Glutamatergic neuron (in vitro differentiated cells): ENCODE measurements at regions not wholly inside any gene's neighbourhood (a gene's known extent, or its start where the extent isn't known, plus 50 kb on each side); places are given as distances from the start of the nearest gene placed in this dataset.
"Not testable (repeated sequence)": the region's sequence is repeated elsewhere in the genome, so short reads cannot be mapped to it uniquely, and the experiment has no call there.

ENCODE experiments used
- DNase-seq: peaks from one replicate; pipeline ENCODE4 v3.0.0; 2022
- H3K27ac Mint-ChIP-seq: one replicate; pipeline ENCODE4 v1.8.0; 2020; ENCODE audit warnings: mild to moderate bottlenecking, mixed read lengths, inconsistent platforms; ENCODE audit not compliant: unreplicated experiment
- H3K27me3 Mint-ChIP-seq: one replicate; pipeline ENCODE4 v1.8.0; 2020; ENCODE audit warnings: mild to moderate bottlenecking, moderate library complexity, mixed read lengths, inconsistent platforms; ENCODE audit not compliant: unreplicated experiment
- H3K36me3 Mint-ChIP-seq: one replicate; pipeline ENCODE4 v1.8.0; 2020; ENCODE audit warnings: mild to moderate bottlenecking, mixed read lengths, inconsistent platforms; ENCODE audit not compliant: unreplicated experiment
- H3K4me1 Mint-ChIP-seq: one replicate; pipeline ENCODE4 v1.8.0; 2020; ENCODE audit warnings: mild to moderate bottlenecking, low read depth, mixed read lengths, inconsistent platforms; ENCODE audit not compliant: unreplicated experiment
- H3K4me3 Mint-ChIP-seq: one replicate; pipeline ENCODE4 v1.8.0; 2020; ENCODE audit warnings: mild to moderate bottlenecking, mixed read lengths, inconsistent platforms; ENCODE audit not compliant: unreplicated experiment
- H3K9me3 Mint-ChIP-seq: one replicate; pipeline ENCODE4 v1.8.0; 2020; ENCODE audit warnings: mild to moderate bottlenecking, moderate library complexity, mixed read lengths, inconsistent platforms; ENCODE audit not compliant: unreplicated experiment
- CTCF ChIP-seq: fragments of 200-600 bp; sonication (generic); IDR thresholded peaks from one replicate; pipeline ENCODE4 v1.5.0; 2021; ENCODE audit not compliant: partially characterized antibody, unreplicated experiment

GRCh38 chr7:109552017-109552416 is 982.3 kb downstream of the DNAJB9 start:
- no peaks in the 10 kb centered on the region for H3K9me3 Mint-ChIP-seq
- H3K36me3 Mint-ChIP-seq = peaks cover 9% of the 10 kb centered on the region
- H3K27ac Mint-ChIP-seq = no peak overlapping the region
- TF ChIP-seq CTCF = no peak
- H3K4me1 Mint-ChIP-seq = peaks cover 4% of the 10 kb centered on the region
- no peak overlapping the region for H3K4me3 Mint-ChIP-seq
- DNase-seq = no peak
- H3K27me3 Mint-ChIP-seq = no peaks in the 10 kb centered on the region

GRCh38 chr7:109577265-109577664 is 1007.6 kb downstream of the DNAJB9 start:
- no peak overlapping the region for H3K27ac Mint-ChIP-seq
- peaks cover 6% of the 10 kb centered on the region for H3K9me3 Mint-ChIP-seq
- TF ChIP-seq CTCF = no peak
- peaks cover 15% of the 10 kb centered on the region for H3K4me1 Mint-ChIP-seq
- H3K4me3 Mint-ChIP-seq = no peak overlapping the region
- no peaks in the 10 kb centered on the region for H3K36me3 Mint-ChIP-seq
- H3K27me3 Mint-ChIP-seq = peaks cover 2% of the 10 kb centered on the region
- DNase-seq = no peak

- Mint-ChIP-seq H3K27ac (no peak overlapping the region), H3K27me3 (peaks cover 2% of the 10 kb centered on the region), H3K4me3 (no peak overlapping the region), H3K36me3 (peaks cover 2% of the 10 kb centered on the region), H3K9me3 (peaks cover 8% of the 10 kb centered on the region), H3K4me1 (peaks cover 15% of the 10 kb centered on the region)
- DNase-seq = no peak
- no peak for TF ChIP-seq CTCF
These were observed 1010.2 kb downstream of the DNAJB9 start for GRCh38 chr7:109579901-109580300.

GRCh38 chr7:109582211-109582610 is 1012.5 kb downstream of the DNAJB9 start:
- Mint-ChIP-seq H3K27me3 (peaks cover 2% of the 10 kb centered on the region), H3K4me3 (no peak overlapping the region), H3K36me3 (peaks cover 13% of the 10 kb centered on the region), H3K4me1 (peaks cover 11% of the 10 kb centered on the region), H3K27ac (peak overlapping the region; percentile 74), H3K9me3 (peaks cover 9% of the 10 kb centered on the region)
- no peak for TF ChIP-seq CTCF
- DNase-seq = no peak

- H3K4me3 Mint-ChIP-seq, H3K4me1 Mint-ChIP-seq, H3K9me3 Mint-ChIP-seq, H3K27ac Mint-ChIP-seq, H3K36me3 Mint-ChIP-seq, DNase-seq, H3K27me3 Mint-ChIP-seq: not testable (repeated sequence)
These were observed 1027.3 kb downstream of the DNAJB9 start for GRCh38 chr7:109596948-109597347.

- Mint-ChIP-seq H3K4me1 (no peaks in the 10 kb centered on the region), H3K27me3 (peaks cover 3% of the 10 kb centered on the region), H3K9me3 (no peaks in the 10 kb centered on the region), H3K4me3 (no peak overlapping the region), H3K27ac (no peak overlapping the region), H3K36me3 (no peaks in the 10 kb centered on the region)
- DNase-seq = no peak
- TF ChIP-seq CTCF = no peak
These were observed 1042.0 kb downstream of the DNAJB9 start for GRCh38 chr7:109611656-109612055.
